ENCODE measurements at regions not wholly inside any gene's neighbourhood (a gene's known extent, or its start where the extent isn't known, plus 50 kb on each side); places are given as distances from the start of the nearest gene placed in this dataset.

GRCh38 chr1:89454845-89455521, 69.6 kb upstream of the LRRC8B start:
- no peaks in the 10 kb centered on the region for H3K79me2 ChIP-seq (replicated peaks; ENCODE audit: insufficient read depth)
- no peak overlapping the region for H2AFZ ChIP-seq
- H3K27ac ChIP-seq (ENCODE audit: low read depth) = no peak overlapping the region
- no peaks in the 10 kb centered on the region for H4K20me1 ChIP-seq (replicated peaks; ENCODE audit: insufficient read depth)
- H3F3A ChIP-seq (replicated peaks; ENCODE audit: low read depth) = no peaks in the 10 kb centered on the region
- no peak overlapping the region for H3K4me3 ChIP-seq
- H3K9me2 ChIP-seq (ENCODE audit: insufficient read depth) = no peaks in the 10 kb centered on the region
- no peaks in the 10 kb centered on the region for H3K27me3 ChIP-seq (ENCODE audit: insufficient read depth)
- ATAC-seq (peak; percentile 43), DNase-seq (ENCODE audit: low spot score) (peak; percentile 75)
- H3K4me1 ChIP-seq (ENCODE audit: insufficient read depth) = peaks cover 10% of the 10 kb centered on the region; the same call in 1 of the 2 replicates
- no peaks in the 10 kb centered on the region for H3K36me3 ChIP-seq (ENCODE audit: insufficient read depth)
- no peaks in the 10 kb centered on the region for H3K9me3 Mint-ChIP-seq
- no peak overlapping the region for H3K4me2 ChIP-seq
- no peak overlapping the region for H3K27ac Mint-ChIP-seq
- H3K27me3 Mint-ChIP-seq (ENCODE audit: insufficient read depth, low read depth, poor library complexity) = peaks cover 4% of the 10 kb centered on the region
- TF ChIP-seq CTCF (conservative IDR thresholded peaks at IDR 0.05; ENCODE audit: low read depth in 2 of 2) = peak; percentile 74 to 85
- no peak for TF ChIP-seq JUNB (IDR thresholded peaks at IDR 0.05; ENCODE audit: unreplicated experiment)
- H3K4me1 Mint-ChIP-seq = peaks cover 20% of the 10 kb centered on the region
- H3K4me3 Mint-ChIP-seq = no peak overlapping the region
- H3K36me3 Mint-ChIP-seq (ENCODE audit: low read depth) = no peaks in the 10 kb centered on the region

- H3K4me1 ChIP-seq (ENCODE audit: insufficient read depth) = peaks cover 10% of the 10 kb centered on the region; the same call in 1 of the 2 replicates
- H3K9me3 Mint-ChIP-seq = no peaks in the 10 kb centered on the region
- no peaks in the 10 kb centered on the region for H3K36me3 Mint-ChIP-seq (ENCODE audit: low read depth)
- 0 out of 2 replicates have a peak overlapping the region, but pooled peaks have one; percentile 15 for H3K4me2 ChIP-seq
- ATAC-seq = peak; percentile 95
- TF ChIP-seq EZH2 (IDR thresholded peaks at IDR 0.05; ENCODE audit: low read depth, unreplicated experiment) (no peak), ZNF331 (CRISPR knock-in tag; IDR thresholded peaks at IDR 0.05; ENCODE audit: low read depth) (no peak), POLR2AphosphoS5 (IDR thresholded peaks at IDR 0.05; ENCODE audit: low read depth) (no peak), CREB1 (CRISPR knock-in tag; IDR thresholded peaks at IDR 0.05; ENCODE audit: low read depth) (no peak), EZH2phosphoT487 (IDR thresholded peaks at IDR 0.05; ENCODE audit: unreplicated experiment) (no peak), JUNB (IDR thresholded peaks at IDR 0.05; ENCODE audit: unreplicated experiment) (no peak), ZNF462 (CRISPR knock-in tag; IDR thresholded peaks at IDR 0.05) (peak; percentile 81), CTCF (conservative IDR thresholded peaks at IDR 0.05; ENCODE audit: low read depth in 2 of 2) (no peak), ZNF114 (CRISPR knock-in tag; IDR thresholded peaks at IDR 0.05) (0 out of 2 replicates have a peak, but pooled peaks have one; percentile 64)
- H3K4me1 Mint-ChIP-seq = peaks cover 20% of the 10 kb centered on the region
- no peaks in the 10 kb centered on the region for H4K20me1 ChIP-seq (replicated peaks; ENCODE audit: insufficient read depth)
- no peaks in the 10 kb centered on the region for H3K27me3 ChIP-seq (ENCODE audit: insufficient read depth)
- H3F3A ChIP-seq (replicated peaks; ENCODE audit: low read depth) = no peaks in the 10 kb centered on the region
- H3K27me3 Mint-ChIP-seq (ENCODE audit: insufficient read depth, low read depth, poor library complexity) = peaks cover 1% of the 10 kb centered on the region
- H3K4me3 Mint-ChIP-seq = no peak overlapping the region
- H3K9me2 ChIP-seq (ENCODE audit: insufficient read depth) = no peaks in the 10 kb centered on the region
- no peak overlapping the region for H3K27ac Mint-ChIP-seq
- peak; percentile 70 for DNase-seq (ENCODE audit: low spot score)
- H3K36me3 ChIP-seq (ENCODE audit: insufficient read depth) = no peaks in the 10 kb centered on the region
- H3K27ac ChIP-seq (ENCODE audit: low read depth) = no peak overlapping the region
- H2AFZ ChIP-seq = no peak overlapping the region
- H3K79me2 ChIP-seq (replicated peaks; ENCODE audit: insufficient read depth) = no peaks in the 10 kb centered on the region
- no peak overlapping the region for H3K4me3 ChIP-seq
These were observed 67.6 kb upstream of the LRRC8B start for GRCh38 chr1:89457046-89457445.

Data from GM23338 (cell line).